Hematopoietic multipotent progenitor cell treated with erythropoietin and hydrocortisone succinate and interleukin-3 and kit ligand, for 8 days (in vitro differentiated cells): ENCODE measurements at regions not wholly inside any gene's neighbourhood (a gene's known extent, or its start where the extent isn't known, plus 50 kb on each side); places are given as distances from the start of the nearest gene placed in this dataset.

Source experiments
- DNase-seq: peaks from one replicate; pipeline ENCODE4 v3.0.0-alpha.2; 2015

DNA sequence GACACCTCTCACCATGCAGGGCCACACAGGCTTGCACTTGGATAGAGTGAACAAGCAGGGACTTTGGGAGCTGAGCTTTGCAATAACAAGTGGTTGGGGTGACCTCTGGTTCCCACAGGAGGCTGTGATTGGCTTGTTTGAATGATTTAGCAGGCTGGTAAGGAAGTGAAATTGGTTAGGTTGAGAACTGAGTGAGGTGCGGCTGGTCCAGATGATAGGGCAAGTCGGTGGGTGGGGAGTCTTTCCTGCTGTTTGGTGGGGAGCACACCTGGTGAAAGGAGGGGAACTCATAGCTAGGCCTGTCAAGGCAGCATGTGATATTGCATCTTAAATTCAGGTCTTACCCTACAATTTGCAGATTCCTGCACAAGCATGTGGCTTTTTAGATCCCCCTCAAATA is 794.6 kb upstream of the ZNF608 start:
- DNase-seq: no peak

DNA sequence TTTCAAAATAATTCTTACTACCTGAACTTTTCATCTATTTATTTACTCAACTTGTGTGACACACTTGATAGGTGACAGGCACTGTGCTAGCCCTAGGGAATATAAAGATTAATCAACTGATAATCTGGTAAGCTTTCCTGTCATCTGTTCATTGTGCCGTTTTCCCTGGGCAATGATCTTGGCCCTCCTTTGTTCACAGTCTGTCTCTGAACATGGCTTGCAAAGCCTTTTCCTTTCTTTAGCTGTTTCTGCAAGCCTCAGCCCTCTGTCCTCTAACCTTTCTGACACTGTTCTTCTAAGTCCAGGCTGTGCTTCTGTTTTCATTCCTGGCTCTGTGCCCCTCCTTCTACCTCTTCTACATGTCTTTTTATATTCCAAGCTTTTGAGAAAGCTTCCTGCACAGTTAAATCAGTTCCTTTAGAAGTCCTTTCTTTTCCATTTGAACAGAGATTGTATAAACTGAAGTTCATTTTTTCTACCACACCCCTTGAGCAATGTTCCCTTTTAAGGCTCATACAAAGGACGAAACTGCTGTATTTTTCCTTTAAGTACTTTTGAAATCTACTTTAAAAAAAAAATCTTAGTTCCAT is 803.0 kb upstream of the ZNF608 start:
- DNase-seq: no peak

- DNase-seq: no peak
Observed at GRCh38 chr5:125550274-125550673, 803.8 kb upstream of the ZNF608 start.

DNA sequence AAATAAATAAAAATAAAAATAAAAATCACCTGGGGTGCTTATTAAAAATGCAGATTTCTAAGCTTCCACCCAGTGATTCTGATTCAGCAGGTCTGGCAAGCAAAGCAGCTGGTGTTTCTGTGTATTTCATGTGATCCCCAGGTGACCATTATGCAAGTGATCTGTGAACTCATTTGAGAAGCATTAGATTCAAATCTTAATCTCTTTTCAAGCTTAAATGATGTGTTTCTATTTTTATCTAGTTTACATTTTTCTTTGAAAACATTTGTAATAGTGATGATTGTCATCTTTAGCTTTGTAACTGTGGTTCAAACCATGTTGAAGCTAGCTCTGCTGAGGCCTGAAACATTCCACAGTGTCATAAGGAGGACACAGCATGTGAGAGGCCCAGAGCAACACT is 804.8 kb upstream of the ZNF608 start:
- no peak for DNase-seq

- no peak for DNase-seq
Observed at GRCh38 chr5:125551797-125552196, 805.4 kb upstream of the ZNF608 start.

DNA sequence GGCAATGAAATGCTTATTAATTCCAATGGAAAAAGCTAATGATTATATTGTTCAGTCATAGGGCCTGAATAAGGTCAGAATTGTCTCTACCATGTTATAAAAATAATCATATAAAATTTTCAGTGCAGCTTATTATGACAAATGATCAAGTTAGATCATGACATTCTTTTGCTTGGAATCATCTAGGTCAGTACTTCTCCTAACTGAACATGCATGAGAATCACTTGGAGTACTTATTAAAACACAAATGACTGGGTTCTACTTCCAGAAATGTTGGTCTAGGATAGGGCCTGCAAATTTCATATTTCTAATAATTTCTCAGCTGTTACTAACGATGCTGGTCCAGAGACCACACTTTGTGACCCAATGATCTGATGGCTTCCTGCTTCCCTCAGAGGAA is 806.0 kb upstream of the ZNF608 start:
- DNase-seq: no peak

GRCh38 chr5:125554355-125554754 is 807.9 kb upstream of the ZNF608 start:
- DNase-seq: no peak

- DNase-seq: no peak
Observed at GRCh38 chr5:125555591-125555990, 809.2 kb upstream of the ZNF608 start.

DNA sequence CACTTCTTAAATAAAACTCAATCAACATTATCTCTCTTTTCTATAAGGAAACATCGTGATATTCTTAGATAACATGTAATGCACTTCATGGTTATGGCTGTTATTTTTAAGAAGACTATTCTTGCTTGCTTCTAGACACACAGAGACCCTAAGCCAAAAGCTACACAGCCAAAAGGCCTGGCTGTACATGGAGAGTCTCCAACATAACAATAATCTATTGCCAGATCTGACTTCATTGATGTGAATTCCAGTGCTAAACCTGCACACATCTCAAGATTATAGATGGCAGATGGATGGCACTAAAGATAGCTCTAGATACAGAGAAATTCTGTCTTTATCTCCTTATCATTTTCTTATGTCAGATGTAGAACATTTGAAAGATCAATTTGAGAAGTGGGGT is 811.6 kb upstream of the ZNF608 start:
- DNase-seq: no peak

DNA sequence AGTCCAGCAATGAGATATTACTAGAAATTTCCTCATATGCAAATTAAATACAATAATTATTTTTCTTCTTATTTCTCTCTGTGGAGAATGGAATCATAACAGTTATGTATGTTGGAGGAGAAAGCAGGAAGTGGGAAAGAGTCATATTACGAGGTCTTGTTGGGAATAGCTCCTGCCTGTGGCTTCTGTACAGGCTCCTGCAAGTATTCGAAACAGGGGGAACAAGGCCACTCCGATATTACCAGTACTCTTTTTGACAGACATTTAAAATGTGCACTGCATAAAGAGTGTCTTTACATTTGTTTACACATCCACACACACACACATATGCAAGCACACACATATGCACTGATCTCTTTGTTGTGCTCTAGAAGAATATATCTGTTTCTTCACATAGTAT is 812.0 kb upstream of the ZNF608 start:
- no peak for DNase-seq

- no peak for DNase-seq
Observed at GRCh38 chr5:125559296-125559695, 812.9 kb upstream of the ZNF608 start.

GRCh38 chr5:125560476-125561225 is 814.2 kb upstream of the ZNF608 start:
- DNase-seq: no peak

DNA sequence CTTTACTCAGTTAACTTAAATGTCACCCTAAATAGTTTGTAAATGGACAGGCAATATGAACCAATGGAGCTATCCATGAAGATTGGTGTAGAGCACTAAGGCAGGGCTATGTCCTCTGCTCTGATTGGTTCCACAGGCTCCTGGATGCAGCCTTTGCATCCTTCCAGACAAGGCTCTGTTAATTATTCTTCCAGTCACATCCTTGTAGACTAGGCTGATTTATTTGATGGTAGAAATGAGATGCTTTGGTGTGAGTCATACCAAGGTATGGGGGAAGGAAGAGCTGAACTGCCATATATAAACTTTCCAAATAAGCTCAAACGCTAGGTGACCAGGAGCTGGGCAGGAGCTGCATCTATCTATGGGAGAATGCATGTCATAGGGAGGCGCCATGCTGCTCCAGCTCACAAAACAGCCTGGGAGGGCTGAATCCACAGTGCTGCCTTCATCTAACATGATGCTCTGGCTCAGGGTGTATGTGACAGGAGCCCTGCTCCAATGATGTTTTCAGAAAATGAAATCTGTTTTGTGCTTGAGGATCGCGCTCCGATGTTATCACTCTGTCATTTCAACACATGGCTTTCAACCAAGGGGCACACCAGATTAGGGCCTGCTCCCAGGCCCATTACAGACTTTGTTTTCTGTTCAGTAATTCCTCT is 818.0 kb upstream of the ZNF608 start:
- no peak for DNase-seq

DNA sequence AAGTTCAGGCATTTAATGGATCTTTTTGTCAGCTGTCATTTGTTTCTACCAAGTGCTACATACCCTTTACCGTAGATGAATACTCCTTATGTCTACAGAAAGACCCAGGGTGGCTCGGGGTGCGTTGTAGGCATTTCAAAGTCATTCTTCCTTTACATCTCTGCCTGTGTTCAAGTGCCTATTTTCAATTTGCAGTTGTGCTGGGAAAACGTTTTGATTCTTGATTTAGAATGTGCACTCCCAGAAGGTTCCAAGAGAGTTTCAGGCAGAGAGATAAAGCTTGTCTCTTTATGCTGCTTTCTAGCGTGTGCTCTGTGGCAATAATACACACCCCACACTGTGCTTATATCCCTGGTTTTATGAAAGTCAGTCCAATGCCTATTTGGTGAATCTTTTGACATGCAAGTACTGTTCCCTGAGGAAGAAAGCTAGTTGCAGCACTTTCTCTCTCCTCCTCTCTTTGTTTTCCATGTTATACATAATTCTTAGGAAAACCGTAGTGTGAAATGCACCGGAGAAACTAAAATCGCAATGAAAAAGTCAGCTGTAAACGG is 828.1 kb upstream of the ZNF608 start:
- DNase-seq: no peak

GRCh38 chr5:125575171-125575890 is 828.9 kb upstream of the ZNF608 start:
- DNase-seq: no peak

DNA sequence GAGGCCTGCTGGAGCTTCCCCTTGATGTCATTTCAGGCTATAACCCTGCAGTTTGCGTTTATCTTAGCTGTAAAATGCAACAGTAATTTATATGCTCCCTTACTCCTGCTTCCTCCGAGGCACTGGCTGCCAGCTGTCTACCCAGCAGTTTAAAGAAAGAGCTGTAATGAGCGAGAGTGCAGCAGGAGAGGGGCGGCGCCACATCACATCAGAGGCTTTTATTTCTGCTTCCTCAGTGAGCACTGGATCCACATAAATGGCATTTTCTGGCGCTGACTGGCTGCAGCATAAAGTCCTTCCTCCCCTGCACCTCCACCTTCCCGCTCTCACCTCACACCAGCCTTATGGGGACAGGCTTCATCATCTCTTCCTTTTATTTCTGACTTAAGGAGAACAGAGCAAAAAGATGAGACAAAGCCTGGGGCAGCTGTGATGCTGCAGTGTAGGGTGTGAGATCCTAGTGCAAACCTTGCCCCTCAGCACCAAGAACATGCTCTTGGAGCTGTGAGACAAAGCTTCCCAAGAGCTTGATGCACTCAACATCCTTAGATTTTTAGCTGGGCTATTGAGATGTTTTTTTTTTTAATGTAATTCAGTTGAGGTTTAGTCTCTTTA is 829.6 kb upstream of the ZNF608 start:
- DNase-seq: no peak

DNA sequence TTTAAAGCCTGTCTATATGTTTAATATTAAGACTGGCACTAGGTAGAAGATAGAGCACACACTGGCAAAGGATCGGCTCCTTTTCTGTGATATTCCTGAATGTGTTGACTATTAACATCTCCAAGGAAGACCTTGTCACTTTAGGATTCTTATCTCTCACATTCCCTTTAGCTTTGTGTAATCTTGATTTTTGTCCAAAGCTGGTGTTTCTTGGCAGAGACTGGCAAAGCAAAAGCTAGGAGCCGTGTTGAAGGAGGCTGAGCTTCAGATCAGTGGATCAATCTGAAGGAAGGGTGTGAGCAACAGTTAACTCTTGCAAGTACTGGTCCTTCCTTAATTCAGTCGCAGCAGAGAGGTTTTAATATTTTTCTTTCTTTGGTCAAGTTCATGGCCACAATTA is 830.4 kb upstream of the ZNF608 start:
- DNase-seq: no peak

- DNase-seq: no peak
Observed at GRCh38 chr5:125578551-125578950, 832.1 kb upstream of the ZNF608 start.

- DNase-seq: no peak
Observed at GRCh38 chr5:125579182-125579581, 832.7 kb upstream of the ZNF608 start.

DNA sequence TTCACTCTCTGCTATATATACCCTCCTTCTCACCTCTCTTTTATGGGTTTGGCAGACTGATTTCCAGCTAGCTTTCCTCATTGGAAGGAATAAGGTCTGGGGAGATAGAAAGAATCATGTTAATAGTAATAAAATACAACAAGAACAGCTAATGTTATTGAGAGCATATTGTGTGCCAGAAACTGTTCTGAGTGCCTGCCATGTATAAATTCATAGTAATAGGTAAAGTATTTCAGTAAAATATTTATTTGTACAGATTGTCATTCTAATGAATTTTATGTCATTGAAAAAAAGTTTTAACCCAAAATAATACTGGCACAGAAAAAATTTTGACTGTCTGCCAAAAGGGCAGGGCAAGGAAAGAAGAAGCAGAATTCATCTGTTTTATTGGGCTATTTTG is 834.9 kb upstream of the ZNF608 start:
- no peak for DNase-seq

DNA sequence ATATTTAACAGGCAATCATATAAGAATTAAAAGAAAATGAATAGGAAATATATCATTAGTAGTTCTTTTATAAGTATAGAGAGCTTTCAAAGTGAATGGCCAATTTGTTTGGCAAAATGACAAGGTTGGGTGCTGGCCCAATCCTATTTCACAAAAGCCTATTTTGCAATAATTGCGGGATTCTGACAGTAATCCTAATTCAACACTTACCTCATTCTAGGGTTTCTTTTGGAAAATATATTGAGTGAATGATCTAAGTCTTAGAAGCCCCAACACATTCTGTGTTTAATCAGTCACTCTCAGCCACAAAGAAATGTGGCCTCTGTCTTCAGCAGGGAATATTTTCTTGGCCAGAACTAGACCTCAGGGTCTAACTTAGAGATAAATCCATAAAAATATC is 835.9 kb upstream of the ZNF608 start:
- DNase-seq: no peak

- no peak for DNase-seq
Observed at GRCh38 chr5:125583321-125584139, 837.1 kb upstream of the ZNF608 start.
